Mesenchymal stem cell (in vitro differentiated cells and primary cell): ENCODE measurements at regions not wholly inside any gene's neighbourhood (a gene's known extent, or its start where the extent isn't known, plus 50 kb on each side); places are given as distances from the start of the nearest gene placed in this dataset.
"Not testable (repeated sequence)": the region's sequence is repeated elsewhere in the genome, so short reads cannot be mapped to it uniquely, and the experiment has no call there.

Source experiments
- DNase-seq: peaks from one replicate; pipeline ENCODE4 v3.0.0-alpha.2; 2013
- H2AFZ ChIP-seq: one replicate; pipeline ENCODE4 v1.6.1; 2013; ENCODE audit warnings: low read depth, mild to moderate bottlenecking, control low read depth, inconsistent platforms, low read length, moderate library complexity
- H2AK5ac ChIP-seq: 2 replicates; pipeline ENCODE4 v1.6.1; 2013; ENCODE audit warnings: low read length, moderate library complexity, mild to moderate bottlenecking, inconsistent platforms; ENCODE audit not compliant: severe bottlenecking
- H2BK120ac ChIP-seq: one replicate; pipeline ENCODE4 v1.6.1; 2013; ENCODE audit warnings: low read depth, mild to moderate bottlenecking, inconsistent platforms, low read length, moderate library complexity
- H2BK12ac ChIP-seq, 2 experiments: one replicate each; pipeline ENCODE4 v1.6.1; 2013; ENCODE audit warnings: inconsistent platforms in 2 of 2, low read length in 2 of 2, mild to moderate bottlenecking in 2 of 2, moderate library complexity in 2 of 2, control low read depth in 1 of 2
- H2BK15ac ChIP-seq: one replicate; pipeline ENCODE4 v1.6.1; 2013; ENCODE audit warnings: mild to moderate bottlenecking, low read depth, inconsistent platforms; ENCODE audit not compliant: poor library complexity, severe bottlenecking
- H2BK5ac ChIP-seq: 2 replicates; pipeline ENCODE4 v1.6.1; 2013; ENCODE audit warnings: low read depth, mild to moderate bottlenecking, low read length, control low read depth, inconsistent platforms; ENCODE audit not compliant: poor library complexity, severe bottlenecking
- H3K14ac ChIP-seq, 2 experiments: one replicate each; pipeline ENCODE4 v1.6.1; 2013; ENCODE audit warnings: inconsistent platforms in 2 of 2, low read length in 2 of 2, control low read depth in 1 of 2, mild to moderate bottlenecking in 1 of 2, moderate library complexity in 1 of 2
- H3K18ac ChIP-seq, 2 experiments: one replicate each; pipeline ENCODE4 v1.6.1; 2013; ENCODE audit warnings: inconsistent platforms in 2 of 2, low read length in 2 of 2, control low read depth in 1 of 2, low read depth in 1 of 2, mild to moderate bottlenecking in 1 of 2
- H3K23ac ChIP-seq, 2 experiments: one replicate each; pipeline ENCODE4 v1.6.1; 2013; ENCODE audit warnings: inconsistent platforms in 2 of 2, low read length in 2 of 2, mild to moderate bottlenecking in 2 of 2, moderate library complexity in 2 of 2, control low read depth in 1 of 2
- H3K27ac ChIP-seq: 2 replicates; pipeline ENCODE4 v1.5.1; 2013; ENCODE audit warnings: mild to moderate bottlenecking, moderate library complexity, low read length, control low read depth, inconsistent platforms; ENCODE audit not compliant: poor library complexity, severe bottlenecking
- H3K27me3 ChIP-seq, 2 experiments: 2 replicates each; pipeline versions ENCODE4 v1.6.1 to v1.7.0; 2013; ENCODE audit warnings: low read length in 2 of 2, mild to moderate bottlenecking in 2 of 2, moderate library complexity in 2 of 2, control low read depth in 1 of 2, inconsistent platforms in 1 of 2; ENCODE audit not compliant: control insufficient read depth in 1 of 2, insufficient read depth in 1 of 2
- H3K36me3 ChIP-seq, 2 experiments: 2 replicates each; pipeline versions ENCODE4 v1.6.1 to v1.7.0; 2013; ENCODE audit warnings: low read length in 2 of 2, control low read depth in 1 of 2, inconsistent platforms in 1 of 2, low read depth in 1 of 2, mild to moderate bottlenecking in 1 of 2; ENCODE audit not compliant: insufficient read depth in 2 of 2, control insufficient read depth in 1 of 2
- H3K4ac ChIP-seq, 2 experiments: one replicate each; pipeline ENCODE4 v1.6.1; 2013; ENCODE audit warnings: inconsistent platforms in 2 of 2, low read length in 2 of 2, mild to moderate bottlenecking in 2 of 2, moderate library complexity in 2 of 2, control low read depth in 1 of 2, low read depth in 1 of 2
- H3K4me1 ChIP-seq: 2 replicates; pipeline ENCODE4 v1.6.1; 2013; ENCODE audit warnings: low read depth, low read length, control low read depth; ENCODE audit not compliant: control insufficient read depth, insufficient read depth
- H3K4me2 ChIP-seq: 2 replicates; pipeline ENCODE4 v1.6.1; 2013; ENCODE audit warnings: low read length, mild to moderate bottlenecking, inconsistent platforms; ENCODE audit not compliant: poor library complexity, severe bottlenecking
- H3K4me3 ChIP-seq, 2 experiments: 2 replicates each; pipeline versions ENCODE4 v1.5.1 to v1.7.0; 2013; ENCODE audit warnings: low read length in 2 of 2, mild to moderate bottlenecking in 2 of 2, control low read depth in 1 of 2, low read depth in 1 of 2; ENCODE audit not compliant: insufficient read depth in 1 of 2
- H3K79me1 ChIP-seq: replicated peaks from 2 replicates; pipeline ENCODE4 v1.6.1; 2013; ENCODE audit warnings: mild to moderate bottlenecking, control low read depth, low read length, inconsistent platforms; ENCODE audit not compliant: poor library complexity, severe bottlenecking
- H3K9ac ChIP-seq: 2 replicates; pipeline ENCODE4 v1.7.0; 2013; ENCODE audit warnings: mild to moderate bottlenecking, low read length, moderate library complexity
- H3K9me3 ChIP-seq: 2 replicates; pipeline ENCODE4 v1.7.0; 2013; ENCODE audit warnings: mild to moderate bottlenecking, low read length; ENCODE audit not compliant: control insufficient read depth
- H4K8ac ChIP-seq: one replicate; pipeline ENCODE4 v1.6.1; 2013; ENCODE audit warnings: inconsistent platforms, mild to moderate bottlenecking, low read length, moderate library complexity
- H4K91ac ChIP-seq: one replicate; pipeline ENCODE4 v1.6.1; 2013; ENCODE audit warnings: mild to moderate bottlenecking, low read length, inconsistent platforms
- WGBS: methylation state at CpG from one replicate; pipeline ENCODE4 v1.1.7; 2013; ENCODE audit warnings: mixed read lengths; 5-methylcytosine and 5-hydroxymethylcytosine counted together

- Histone ChIP-seq H3K4me2 (no peak overlapping the region), H3K9ac (no peak overlapping the region), H3K14ac (peak overlapping the region in 1 of 2 experiments; percentile 19), H3K4ac (no peak overlapping the region), H3K23ac (no peak overlapping the region), H3K27ac (no peak overlapping the region), H4K91ac (peak overlapping the region; percentile 3), H3K4me3 (no peak overlapping the region), H2AK5ac (peak overlapping the region; percentile 60), H2BK15ac (no peak overlapping the region), H3K36me3 (peaks cover 0 to 3% of the 10 kb centered on the region in 2 experiments), H3K27me3 (no peaks in the 10 kb centered on the region), H3K4me1 (peaks cover 2% of the 10 kb centered on the region), H2BK120ac (no peak overlapping the region), H2AFZ (no peak overlapping the region), H3K18ac (peak overlapping the region in 1 of 2 experiments; percentile 3), H2BK12ac (peak overlapping the region in 1 of 2 experiments; percentile 7), H3K9me3 (no peaks in the 10 kb centered on the region), H2BK5ac (no peak overlapping the region), H4K8ac (peak overlapping the region; percentile 1), H3K79me1 (peaks cover 1% of the 10 kb centered on the region)
- WGBS: 98% methylated on average over 21 of the region's 21 CpGs
- DNase-seq: no peak
These were observed 434.2 kb upstream of the RGMB start for GRCh38 chr5:98339141-98339848.

GRCh38 chr5:98341038-98342032 is 432.1 kb upstream of the RGMB start:
- Histone ChIP-seq H2AK5ac (peak overlapping the region; percentile 69), H3K27ac (peak overlapping the region; percentile 99), H3K14ac (no peak overlapping the region), H3K9me3 (no peaks in the 10 kb centered on the region), H2BK120ac (peak overlapping the region; percentile 19), H3K23ac (no peak overlapping the region), H2AFZ (no peak overlapping the region), H2BK15ac (no peak overlapping the region), H3K4ac (no peak overlapping the region), H3K79me1 (peaks cover 1% of the 10 kb centered on the region), H3K9ac (peak overlapping the region; percentile 67), H4K91ac (no peak overlapping the region), H3K4me2 (peak overlapping the region; percentile 5), H4K8ac (no peak overlapping the region), H2BK12ac (no peak overlapping the region), H2BK5ac (peak overlapping the region; percentile 79), H3K27me3 (no peaks in the 10 kb centered on the region), H3K4me1 (peaks cover 2% of the 10 kb centered on the region), H3K36me3 (peaks cover 0 to 3% of the 10 kb centered on the region in 2 experiments), H3K18ac (no peak overlapping the region), H3K4me3 (no peak overlapping the region)
- WGBS: 24% methylated on average over 3 of the region's 4 CpGs
- peak; percentile 73 for DNase-seq

GRCh38 chr5:98342958-98343660 is 430.4 kb upstream of the RGMB start:
- not testable (repeated sequence) for H3K23ac ChIP-seq, H3K79me1 ChIP-seq, H3K4me3 ChIP-seq, H2BK12ac ChIP-seq, H3K27me3 ChIP-seq, H3K14ac ChIP-seq, H4K8ac ChIP-seq, H3K9me3 ChIP-seq, H3K36me3 ChIP-seq, H3K4me2 ChIP-seq, H2AFZ ChIP-seq, H3K4ac ChIP-seq, DNase-seq, H2AK5ac ChIP-seq, H3K4me1 ChIP-seq, H2BK5ac ChIP-seq, H2BK15ac ChIP-seq, H2BK120ac ChIP-seq, H3K27ac ChIP-seq, H4K91ac ChIP-seq
- 98% methylated on average over 21 of the region's 22 CpGs for WGBS
- Histone ChIP-seq H3K18ac (peak overlapping the region in 1 of 2 experiments; percentile 12), H3K9ac (peak overlapping the region; percentile 67)
